ENCODE measurements at regions not wholly inside any gene's neighbourhood (a gene's known extent, or its start where the extent isn't known, plus 50 kb on each side); places are given as distances from the start of the nearest gene placed in this dataset.

- Histone ChIP-seq H3K27me3 (ENCODE audit: control insufficient read depth, insufficient read depth, low read length) (no peaks in the 10 kb centered on the region), H3K4me3 (ENCODE audit: low read length) (no peak overlapping the region), H3K27ac (ENCODE audit: low read length) (no peak overlapping the region), H3K36me3 (ENCODE audit: control insufficient read depth, insufficient read depth, low read length) (no peaks in the 10 kb centered on the region), H3K9me3 (ENCODE audit: control insufficient read depth, insufficient read depth, low read length) (no peaks in the 10 kb centered on the region), H3K4me1 (ENCODE audit: control insufficient read depth, insufficient read depth, low read length) (no peaks in the 10 kb centered on the region)
- no peak for TF ChIP-seq CTCF (IDR thresholded peaks at IDR 0.05)
- H3K4me3 Mint-ChIP-seq = no peak overlapping the region
- H3K36me3 Mint-ChIP-seq = no peaks in the 10 kb centered on the region
- no peaks in the 10 kb centered on the region for H3K9me3 Mint-ChIP-seq
- no peak for ATAC-seq
- H3K27ac Mint-ChIP-seq = no peak overlapping the region
- peaks cover 0 to 2% of the 10 kb centered on the region in 2 donors for H3K27me3 Mint-ChIP-seq (ENCODE audit: low read depth in 2 of 2)
- H3K4me1 Mint-ChIP-seq = no peaks in the 10 kb centered on the region
- DNase-seq = no peak
- WGBS (ENCODE audit: insufficient coverage) = 100% methylated on average over 1 of the region's 1 CpG
- intact Hi-C loops (cut with micrococcal nuclease) = no loop called here
Measured at GRCh38 chr9:74361508-74361907, 135.6 kb upstream of the RORB start.

- Mint-ChIP-seq H3K4me3 (no peak overlapping the region), H3K9me3 (peaks cover 0 to 2% of the 10 kb centered on the region in 2 donors), H3K27me3 (ENCODE audit: low read depth in 2 of 2) (peaks cover 0 to 2% of the 10 kb centered on the region in 2 donors), H3K27ac (no peak overlapping the region), H3K36me3 (no peaks in the 10 kb centered on the region), H3K4me1 (no peaks in the 10 kb centered on the region)
- no peak for ATAC-seq
- H3K4me1 ChIP-seq (ENCODE audit: control insufficient read depth, insufficient read depth, low read length) = no peaks in the 10 kb centered on the region
- WGBS (ENCODE audit: insufficient coverage) = 89% methylated on average over 3 of the region's 3 CpGs
- intact Hi-C loops (cut with micrococcal nuclease) = no loop called here
- H3K9me3 ChIP-seq (ENCODE audit: control insufficient read depth, insufficient read depth, low read length) = no peaks in the 10 kb centered on the region
- H3K27me3 ChIP-seq (ENCODE audit: control insufficient read depth, insufficient read depth, low read length) = no peaks in the 10 kb centered on the region
- H3K36me3 ChIP-seq (ENCODE audit: control insufficient read depth, insufficient read depth, low read length) = no peaks in the 10 kb centered on the region
- DNase-seq = no peak
- no peak overlapping the region for H3K4me3 ChIP-seq (ENCODE audit: low read length)
- no peak overlapping the region for H3K27ac ChIP-seq (ENCODE audit: low read length)
- no peak for TF ChIP-seq CTCF (IDR thresholded peaks at IDR 0.05)
Measured at GRCh38 chr9:74362423-74362822, 134.7 kb upstream of the RORB start.

DNA sequence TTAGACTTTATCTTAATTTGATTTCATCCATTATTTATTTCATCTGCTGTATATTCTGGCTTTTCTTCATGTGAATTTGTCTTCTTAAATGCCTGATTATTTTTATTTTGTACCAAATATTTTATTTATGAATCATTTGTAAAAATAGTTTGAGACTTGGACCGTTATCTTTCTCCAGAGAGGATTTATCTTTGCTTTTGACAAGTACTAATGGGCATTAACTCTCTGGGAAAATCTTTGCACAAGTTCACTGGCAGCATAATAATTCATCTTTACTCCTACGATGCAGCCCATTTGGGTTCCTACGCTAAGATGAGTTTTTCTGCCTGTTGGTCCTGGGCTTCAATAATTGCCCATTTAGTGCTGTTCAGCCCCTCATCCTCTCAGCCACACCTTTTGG, 131.0 kb upstream of the RORB start:
- Mint-ChIP-seq H3K36me3 (no peaks in the 10 kb centered on the region), H3K4me3 (no peak overlapping the region), H3K27me3 (ENCODE audit: low read depth in 2 of 2) (peaks cover 0 to 2% of the 10 kb centered on the region in 2 donors), H3K9me3 (peaks cover 0 to 2% of the 10 kb centered on the region in 2 donors), H3K4me1 (no peaks in the 10 kb centered on the region), H3K27ac (no peak overlapping the region)
- Histone ChIP-seq H3K4me3 (ENCODE audit: low read length) (no peak overlapping the region), H3K27ac (ENCODE audit: low read length) (no peak overlapping the region), H3K27me3 (ENCODE audit: control insufficient read depth, insufficient read depth, low read length) (no peaks in the 10 kb centered on the region), H3K9me3 (ENCODE audit: control insufficient read depth, insufficient read depth, low read length) (no peaks in the 10 kb centered on the region), H3K4me1 (ENCODE audit: control insufficient read depth, insufficient read depth, low read length) (no peaks in the 10 kb centered on the region), H3K36me3 (ENCODE audit: control insufficient read depth, insufficient read depth, low read length) (no peaks in the 10 kb centered on the region)
- DNase-seq (no peak), ATAC-seq (no peak)
- WGBS (ENCODE audit: insufficient coverage) = 100% methylated on average over 3 of the region's 3 CpGs
- intact Hi-C loops (cut with micrococcal nuclease) = no loop called here
- TF ChIP-seq CTCF (IDR thresholded peaks at IDR 0.05) = no peak

DNA sequence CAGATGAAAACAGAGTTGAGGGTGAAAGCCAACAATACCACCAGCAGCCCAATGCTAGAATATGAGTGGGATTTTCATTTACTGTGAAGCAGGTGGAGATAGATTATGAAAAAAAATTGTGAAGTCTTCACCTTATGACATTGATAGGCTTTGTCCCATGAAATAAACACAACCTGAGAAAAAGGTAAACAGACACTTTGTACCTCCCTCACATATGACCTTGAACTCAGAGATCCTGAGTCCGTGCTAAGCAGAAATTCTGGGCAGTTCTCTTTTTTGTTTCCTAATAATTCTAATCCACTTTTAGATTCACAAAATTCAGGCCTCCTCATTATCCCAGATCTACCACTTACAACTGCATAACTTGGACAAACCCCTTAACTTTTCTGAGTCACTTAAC, 127.3 kb upstream of the RORB start:
- Mint-ChIP-seq H3K4me1 (no peaks in the 10 kb centered on the region), H3K9me3 (peaks cover 0 to 2% of the 10 kb centered on the region in 2 donors), H3K36me3 (no peaks in the 10 kb centered on the region), H3K4me3 (no peak overlapping the region), H3K27me3 (ENCODE audit: low read depth in 2 of 2) (peaks cover 0 to 2% of the 10 kb centered on the region in 2 donors), H3K27ac (no peak overlapping the region)
- Histone ChIP-seq H3K9me3 (ENCODE audit: control insufficient read depth, insufficient read depth, low read length) (no peaks in the 10 kb centered on the region), H3K4me3 (ENCODE audit: low read length) (no peak overlapping the region), H3K4me1 (ENCODE audit: control insufficient read depth, insufficient read depth, low read length) (no peaks in the 10 kb centered on the region), H3K36me3 (ENCODE audit: control insufficient read depth, insufficient read depth, low read length) (no peaks in the 10 kb centered on the region), H3K27ac (ENCODE audit: low read length) (no peak overlapping the region), H3K27me3 (ENCODE audit: control insufficient read depth, insufficient read depth, low read length) (no peaks in the 10 kb centered on the region)
- ATAC-seq (no peak), DNase-seq (no peak)
- no peak for TF ChIP-seq CTCF (IDR thresholded peaks at IDR 0.05)
- intact Hi-C loops (cut with micrococcal nuclease) = no loop called here
- 84% methylated on average over 1 of the region's 1 CpG for WGBS (ENCODE audit: insufficient coverage)

Measured in natural killer cell (primary cell).